DOHH2 (cell line): ENCODE measurements at regions not wholly inside any gene's neighbourhood (a gene's known extent, or its start where the extent isn't known, plus 50 kb on each side); places are given as distances from the start of the nearest gene placed in this dataset.

Experiments used
- CTCF ChIP-seq: fragments of 200-600 bp; sonication (generic); IDR thresholded peaks from one replicate; pipeline ENCODE4 v1.5.1; 2014; ENCODE audit warnings: antibody characterized with exemption, mild to moderate bottlenecking, low read depth, low read length; ENCODE audit not compliant: poor library complexity, severe bottlenecking
- EZH2phosphoT487 ChIP-seq: fragments of 200-600 bp; sonication (generic); IDR thresholded peaks from 2 replicates; pipeline ENCODE4 v1.6.1; 2017; ENCODE audit warnings: borderline replicate concordance, mild to moderate bottlenecking, antibody characterized with exemption, low read length, moderate library complexity, mixed read lengths

GRCh38 chr10:107708981-107709380, 544.5 kb upstream of the SORCS1 start:
- TF ChIP-seq CTCF (no peak), EZH2phosphoT487 (no peak)
